Esophagus squamous epithelium (tissue), 4 donors: ENCODE measurements at regions not wholly inside any gene's neighbourhood (a gene's known extent, or its start where the extent isn't known, plus 50 kb on each side); places are given as distances from the start of the nearest gene placed in this dataset.

Experiments
- POLR2A ChIP-seq, 4 donors: fragments of 450-650 bp; IDR thresholded peaks; one replicate each; pipeline ENCODE4 v1.6.1; 2017; ENCODE audit warnings: antibody characterized with exemption in 4 of 4, mild to moderate bottlenecking in 4 of 4, moderate library complexity in 3 of 4
- TF ChIP-seq, protein P1 (sequence below), 6 experiments: fragments of 450-650 bp in 4 of 6; fragments of 200-600 bp in 2 of 6; sonication (generic) in 2 of 6; IDR thresholded peaks; one replicate each; pipeline ENCODE4 v1.5.1; 2016 to 2019; ENCODE audit warnings: antibody characterized with exemption in 6 of 6, mild to moderate bottlenecking in 4 of 6, moderate library complexity in 4 of 6

GRCh38 chrX:22373766-22374165 lies 101.1 kb downstream of the CBLL2 start:
- TF ChIP-seq, protein P1, sequence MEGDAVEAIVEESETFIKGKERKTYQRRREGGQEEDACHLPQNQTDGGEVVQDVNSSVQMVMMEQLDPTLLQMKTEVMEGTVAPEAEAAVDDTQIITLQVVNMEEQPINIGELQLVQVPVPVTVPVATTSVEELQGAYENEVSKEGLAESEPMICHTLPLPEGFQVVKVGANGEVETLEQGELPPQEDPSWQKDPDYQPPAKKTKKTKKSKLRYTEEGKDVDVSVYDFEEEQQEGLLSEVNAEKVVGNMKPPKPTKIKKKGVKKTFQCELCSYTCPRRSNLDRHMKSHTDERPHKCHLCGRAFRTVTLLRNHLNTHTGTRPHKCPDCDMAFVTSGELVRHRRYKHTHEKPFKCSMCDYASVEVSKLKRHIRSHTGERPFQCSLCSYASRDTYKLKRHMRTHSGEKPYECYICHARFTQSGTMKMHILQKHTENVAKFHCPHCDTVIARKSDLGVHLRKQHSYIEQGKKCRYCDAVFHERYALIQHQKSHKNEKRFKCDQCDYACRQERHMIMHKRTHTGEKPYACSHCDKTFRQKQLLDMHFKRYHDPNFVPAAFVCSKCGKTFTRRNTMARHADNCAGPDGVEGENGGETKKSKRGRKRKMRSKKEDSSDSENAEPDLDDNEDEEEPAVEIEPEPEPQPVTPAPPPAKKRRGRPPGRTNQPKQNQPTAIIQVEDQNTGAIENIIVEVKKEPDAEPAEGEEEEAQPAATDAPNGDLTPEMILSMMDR (IDR thresholded peaks at IDR 0.05), result no peak
- no peak for TF ChIP-seq POLR2A (IDR thresholded peaks at IDR 0.05)
